NCI-H1092 treated with DMSO at 0.1 percent for 48 hours (cell line): ENCODE measurements at regions not wholly inside any gene's neighbourhood (a gene's known extent, or its start where the extent isn't known, plus 50 kb on each side); places are given as distances from the start of the nearest gene placed in this dataset.
"Not testable (repeated sequence)": the region's sequence is repeated elsewhere in the genome, so short reads cannot be mapped to it uniquely, and the experiment has no call there.

Experiments
- DNase-seq: peaks from one replicate; lab custom pipeline; 2025; lab: John Stamatoyannopoulos, UW

DNA sequence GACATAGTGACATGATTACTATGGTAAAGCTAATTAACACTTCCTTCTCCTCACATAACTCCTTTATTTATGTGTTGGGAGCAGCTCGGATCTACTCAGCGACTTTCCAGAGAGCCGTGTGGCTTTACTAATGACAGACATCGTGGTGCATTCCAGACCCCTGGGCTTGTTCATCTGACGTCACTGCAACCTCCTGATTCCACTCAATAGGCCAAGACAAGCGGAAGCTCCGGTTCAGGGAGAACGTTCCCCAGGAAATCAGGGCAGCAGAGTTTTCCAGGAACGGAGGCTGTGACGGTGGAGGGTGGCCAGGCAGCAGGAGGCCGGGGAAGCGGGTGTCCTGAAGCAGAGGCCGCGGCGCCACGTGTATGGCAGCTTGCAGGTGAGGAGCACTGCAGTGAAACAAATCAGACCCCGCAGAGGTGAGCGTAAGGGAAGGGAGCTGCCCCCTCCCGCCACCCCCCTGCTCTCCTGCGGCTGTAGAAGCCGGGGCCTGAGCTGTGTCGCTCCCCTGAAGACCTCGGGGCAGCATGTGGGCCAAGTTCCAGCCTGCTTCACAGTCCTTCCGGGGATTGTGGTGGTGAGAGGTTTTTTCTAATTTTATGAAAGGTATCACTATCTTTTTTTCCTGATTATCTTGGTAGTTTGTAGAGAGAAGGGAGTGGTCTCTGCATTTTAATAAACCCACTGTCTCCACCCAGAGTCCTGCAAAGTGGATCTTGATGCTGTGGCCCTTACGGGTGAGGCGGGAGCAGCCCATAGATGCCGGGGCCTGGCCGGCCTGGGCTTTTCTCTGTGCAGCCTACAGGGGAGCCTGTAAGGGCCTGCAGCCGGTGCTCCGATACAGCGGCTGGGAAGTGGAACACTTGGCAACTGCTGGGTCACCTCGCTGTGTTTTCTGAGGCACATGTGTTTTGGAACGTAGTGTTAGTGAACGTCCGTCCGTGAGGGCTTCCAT lies 220.4 kb upstream of the IRX4 start:
- no peak for DNase-seq

DNA sequence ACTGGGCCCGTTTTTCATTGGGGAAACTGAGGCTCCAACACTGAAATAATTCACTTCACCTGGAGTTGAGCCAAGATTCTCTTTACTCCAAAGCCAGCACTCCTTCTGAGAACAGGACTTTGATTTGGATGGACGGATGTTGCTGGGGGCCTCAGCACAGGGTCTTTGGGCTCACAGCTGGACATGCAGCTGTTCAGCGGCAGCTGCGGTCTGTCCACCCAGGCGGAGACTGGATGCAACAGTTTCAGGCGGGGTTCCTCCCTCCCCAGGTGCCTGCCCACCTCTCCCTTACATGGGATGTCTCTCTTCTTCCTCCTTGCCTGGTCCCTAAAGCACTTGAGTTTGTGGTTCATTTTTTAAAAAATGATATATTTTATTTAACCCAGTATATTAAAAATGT lies 219.0 kb upstream of the IRX4 start:
- DNase-seq = no peak

DNA sequence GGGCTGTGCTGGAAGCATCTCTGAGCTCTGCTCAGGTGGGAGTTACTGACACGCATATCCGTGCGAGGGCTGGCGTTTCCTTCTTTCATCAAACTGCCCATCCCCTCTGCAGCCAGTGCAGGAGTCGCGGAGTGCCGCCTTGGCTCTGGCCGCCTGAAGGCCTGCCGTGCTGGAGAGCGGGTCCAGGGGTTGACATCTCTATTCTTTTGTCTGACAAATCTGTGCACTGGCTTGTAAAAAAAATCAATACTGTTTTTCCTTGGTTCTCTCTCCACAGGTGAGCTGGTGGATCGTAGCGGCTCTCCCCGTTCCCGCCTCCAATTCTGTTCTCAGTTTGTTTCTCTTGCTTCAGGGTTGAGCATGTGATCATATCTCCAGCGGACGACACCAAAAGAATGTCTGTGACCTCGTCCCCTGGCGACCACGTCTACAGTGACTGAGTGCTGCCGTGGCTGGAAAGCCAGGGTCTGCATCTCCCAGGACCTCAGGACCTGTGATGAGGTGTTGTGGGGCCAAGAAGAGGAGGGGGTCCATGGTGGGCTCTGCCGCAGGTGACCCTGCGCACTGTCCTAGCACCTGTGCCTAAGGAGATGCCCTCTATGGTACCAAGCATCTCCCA lies 214.3 kb upstream of the IRX4 start:
- DNase-seq = no peak

DNA sequence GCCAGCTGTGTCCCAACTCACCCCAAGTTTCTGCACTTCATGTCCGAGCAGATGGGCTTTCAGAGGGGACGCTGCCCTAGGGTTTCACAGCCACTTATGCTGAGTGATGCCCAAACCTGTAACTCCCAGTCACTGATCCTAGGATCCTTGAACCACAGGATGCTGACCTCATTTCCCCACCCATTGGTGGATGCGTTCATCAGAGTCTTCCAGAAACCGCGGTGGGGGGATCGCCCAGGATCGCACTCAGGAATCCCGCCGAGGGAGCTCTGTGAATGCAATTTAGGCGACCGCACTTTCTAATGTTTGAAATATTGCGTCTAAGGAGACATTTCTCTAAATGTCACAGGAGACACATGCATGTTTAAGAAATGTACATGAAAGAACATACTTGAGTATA lies 212.3 kb upstream of the IRX4 start:
- DNase-seq = no peak

DNA sequence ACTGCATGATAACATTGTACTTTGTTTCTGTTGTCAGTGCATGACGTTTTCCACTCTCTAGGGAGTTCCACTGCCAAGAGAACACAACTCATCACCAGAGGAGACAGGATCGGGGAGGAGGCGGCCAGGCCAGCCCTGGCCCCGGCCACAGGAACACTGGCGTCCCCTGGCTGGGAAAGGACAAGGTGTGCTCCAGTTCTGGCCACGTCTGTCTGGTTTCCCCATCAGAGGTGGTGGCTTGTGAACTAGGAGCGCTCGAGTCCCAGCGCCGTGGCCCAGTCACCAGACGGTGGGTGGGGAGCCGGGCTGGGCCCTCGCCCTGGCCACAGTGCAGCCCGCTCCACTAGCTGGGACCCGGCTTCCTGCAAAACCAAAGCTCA lies 211.9 kb upstream of the IRX4 start:
- DNase-seq = no peak

DNA sequence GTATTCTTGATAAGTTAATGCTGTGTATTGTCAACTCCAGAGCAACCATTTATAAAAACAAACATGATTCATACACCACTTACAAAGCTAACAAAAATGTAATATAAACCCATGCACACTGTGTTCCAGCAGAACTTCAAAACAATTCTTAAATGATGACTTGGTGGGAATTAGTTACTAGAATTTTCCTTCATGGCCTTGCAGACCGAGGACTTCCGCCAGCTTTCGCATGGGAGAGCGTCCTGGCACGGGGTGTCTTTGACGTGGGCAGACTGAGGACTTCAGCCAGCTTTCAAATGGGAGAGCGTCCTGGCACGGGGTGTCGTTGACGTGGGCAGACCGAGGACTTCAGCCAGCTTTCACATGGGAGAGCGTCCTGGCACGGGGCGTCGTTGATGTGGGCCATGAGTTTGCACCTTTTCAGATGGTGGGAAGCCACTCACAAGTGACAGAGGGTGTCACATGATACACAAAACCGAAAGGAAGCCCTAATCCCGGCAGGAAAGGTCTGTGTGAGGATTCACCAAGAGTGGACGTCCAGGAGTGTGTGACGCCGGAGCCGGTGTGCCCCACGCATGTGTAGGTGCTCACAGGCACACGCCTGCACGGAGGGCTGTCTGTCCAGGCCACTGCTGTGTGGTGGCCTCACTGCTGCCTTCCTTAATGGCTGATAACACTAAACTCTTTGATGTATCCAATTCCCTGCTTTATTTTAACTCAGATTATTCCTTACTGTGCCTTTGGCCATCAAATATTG lies 211.3 kb upstream of the IRX4 start:
- DNase-seq = no peak

DNA sequence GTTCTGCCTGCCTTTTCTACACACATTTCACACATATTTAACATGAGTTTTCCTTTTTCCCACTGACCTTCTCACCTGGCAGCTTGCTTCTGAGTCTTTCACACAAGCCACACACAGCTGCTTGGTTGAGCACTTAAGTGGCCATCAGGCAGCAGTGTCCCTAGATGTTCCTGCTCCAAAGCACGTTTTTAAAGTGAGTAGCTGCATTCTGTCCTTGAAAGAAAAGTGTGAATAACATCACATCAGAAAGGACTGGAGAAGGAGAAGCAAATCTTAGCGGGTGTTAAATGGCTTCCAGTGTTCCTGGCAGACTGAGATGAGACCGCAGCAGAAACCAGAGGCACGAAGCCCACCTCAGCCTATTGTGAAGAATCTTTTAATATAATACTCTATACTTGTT lies 209.2 kb upstream of the IRX4 start:
- no peak for DNase-seq

DNA sequence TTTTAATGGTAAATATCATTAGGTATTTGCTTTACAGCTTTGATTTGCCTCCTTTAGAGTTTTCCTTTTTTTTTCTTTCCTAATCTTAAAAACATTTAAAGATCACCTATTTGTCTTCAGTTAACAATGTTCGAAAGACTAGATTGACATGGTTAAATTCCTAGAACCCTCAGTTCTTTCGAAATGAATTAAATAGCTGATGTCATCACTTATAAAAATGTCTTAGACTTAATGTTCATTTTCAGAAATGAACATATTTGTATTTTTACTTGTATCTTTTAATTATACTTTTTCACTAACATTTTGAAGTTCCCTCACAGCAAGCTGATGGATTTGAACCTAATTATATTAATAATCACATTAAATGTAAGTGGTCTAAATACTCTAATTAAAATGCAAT lies 205.3 kb upstream of the IRX4 start:
- no peak for DNase-seq

DNA sequence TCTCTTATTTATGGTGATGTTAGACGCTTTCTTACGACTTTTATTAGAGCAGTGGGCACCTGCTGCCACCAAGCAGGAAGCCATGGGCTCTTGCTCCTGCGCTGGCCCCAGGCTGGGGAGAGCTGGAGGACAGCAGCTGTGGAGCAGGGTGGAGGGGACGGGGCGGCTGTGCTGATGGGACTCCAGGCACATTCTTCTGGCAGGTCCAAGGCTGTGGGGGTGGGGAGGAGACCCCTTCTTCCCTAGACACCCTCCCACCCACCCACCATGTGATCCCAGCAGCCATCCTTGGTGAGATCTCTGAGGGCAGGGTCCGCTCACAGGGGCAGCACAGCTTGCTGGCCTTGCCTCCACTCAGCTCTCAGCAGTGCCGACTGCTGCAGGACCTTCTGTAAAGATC lies 192.6 kb upstream of the IRX4 start:
- DNase-seq = no peak

DNA sequence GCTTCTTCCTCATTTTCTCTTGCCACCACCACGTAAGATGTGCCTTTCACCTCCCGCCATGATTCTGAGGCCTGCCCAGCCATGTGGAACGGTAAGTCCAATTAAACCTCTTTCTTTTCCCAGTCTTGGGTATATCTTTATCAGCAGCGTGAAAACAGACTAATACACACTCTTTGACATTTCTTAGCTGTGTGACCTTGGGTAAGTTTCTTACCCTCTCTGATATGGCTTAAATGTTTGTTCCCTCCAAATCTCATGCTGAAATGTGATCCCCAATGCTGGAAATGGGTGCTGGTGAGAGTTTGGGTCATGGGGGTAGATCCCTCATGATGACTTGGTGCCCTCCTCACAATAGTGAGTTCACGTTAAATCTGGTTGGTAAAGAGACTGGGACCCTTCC lies 188.8 kb upstream of the IRX4 start:
- DNase-seq = no peak

DNA sequence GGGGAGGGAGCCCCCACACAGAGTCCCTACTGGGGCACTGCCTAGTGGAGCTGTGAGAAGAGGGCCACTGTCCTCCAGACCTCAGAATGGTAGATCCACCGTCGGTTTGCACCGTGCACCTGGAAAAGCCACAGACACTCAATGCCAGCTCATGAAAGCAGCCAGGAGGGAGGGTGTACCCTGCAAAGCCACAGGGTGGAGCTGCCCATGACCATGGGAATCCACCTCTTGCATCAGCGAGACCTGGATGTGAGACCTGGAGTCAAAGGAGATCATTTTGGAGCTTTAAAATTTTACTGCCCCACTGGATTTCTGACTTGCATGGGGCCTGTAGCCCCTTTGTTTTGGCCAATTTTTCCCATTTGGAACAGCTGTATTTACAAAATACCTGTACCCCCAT lies 188.1 kb upstream of the IRX4 start:
- DNase-seq = not testable (repeated sequence)

DNA sequence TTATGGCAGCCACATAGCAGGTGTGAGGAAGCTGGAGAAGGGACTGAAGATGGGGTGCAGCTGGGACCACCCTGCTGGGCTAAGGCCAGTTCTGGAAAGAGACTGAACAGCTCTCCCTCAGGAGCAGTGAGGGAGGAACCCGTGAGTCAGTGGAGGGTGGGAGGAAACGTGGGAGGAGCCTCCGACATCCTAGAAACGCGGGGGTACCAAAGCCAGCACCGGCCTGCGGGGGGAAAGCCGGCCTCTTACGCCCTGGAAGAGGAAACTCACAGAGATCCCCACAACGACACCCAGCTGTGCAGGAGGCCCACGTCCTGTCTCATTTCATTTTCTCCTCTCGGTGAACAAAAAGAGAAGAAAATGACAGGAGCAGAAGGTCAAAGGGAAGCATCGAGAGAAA lies 185.8 kb upstream of the IRX4 start:
- DNase-seq = no peak

DNA sequence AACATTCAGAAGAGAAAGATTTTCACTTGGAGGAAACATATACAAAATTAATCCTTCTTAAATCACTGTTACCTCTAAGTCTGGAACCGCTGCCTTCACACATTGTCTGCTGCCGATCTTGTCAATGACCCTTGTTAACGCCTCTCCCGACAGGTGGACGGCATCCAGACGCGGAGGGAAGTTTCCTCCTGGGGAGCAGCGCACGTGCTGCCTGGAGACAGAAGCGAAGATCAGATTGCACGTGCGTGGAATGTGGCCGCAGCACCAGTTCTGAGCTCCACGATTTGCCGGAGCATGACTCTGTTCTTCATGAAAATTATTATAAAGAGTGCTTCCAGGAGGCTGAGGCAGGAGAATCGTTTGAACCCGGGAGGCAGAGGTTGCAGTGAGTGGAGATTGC lies 183.6 kb upstream of the IRX4 start:
- DNase-seq = no peak

DNA sequence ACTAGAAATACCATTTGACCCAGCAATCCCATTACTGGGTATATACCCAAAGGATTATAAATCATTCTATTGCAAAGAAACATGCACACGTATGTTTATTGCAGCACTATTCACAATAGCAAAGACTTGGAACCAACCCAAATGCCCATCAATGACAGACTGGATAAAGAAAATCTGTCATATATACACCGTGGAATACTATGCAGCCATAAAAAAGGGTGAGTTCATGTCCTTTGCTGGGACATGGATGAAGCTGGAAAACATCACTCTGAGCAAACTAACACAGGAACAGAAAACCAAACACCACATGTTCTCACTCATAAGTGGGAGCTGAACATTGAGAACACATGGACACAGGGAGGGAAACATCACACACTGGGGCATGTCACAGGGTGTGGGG lies 180.7 kb upstream of the IRX4 start:
- DNase-seq = not testable (repeated sequence)

DNA sequence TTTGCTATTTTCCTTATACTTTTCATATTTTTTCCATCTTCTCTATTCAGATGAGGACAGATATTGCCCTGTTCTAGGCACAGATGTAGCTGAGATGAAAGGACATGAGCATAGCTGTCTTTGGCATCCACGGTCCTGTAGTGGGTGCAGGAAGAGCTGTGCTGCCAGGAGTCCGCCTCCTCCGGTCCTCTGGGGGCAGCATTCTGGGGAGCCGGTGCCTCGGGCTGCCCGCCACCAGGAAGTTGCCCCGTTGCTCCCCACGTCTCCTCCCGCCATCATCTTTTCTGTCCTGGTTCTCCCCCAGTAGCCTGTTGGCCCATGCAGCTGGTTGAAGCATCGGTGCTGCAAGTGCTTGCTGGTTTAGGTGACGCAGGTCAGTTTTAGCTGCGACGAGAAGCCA lies 170.0 kb upstream of the IRX4 start:
- no peak for DNase-seq

DNA sequence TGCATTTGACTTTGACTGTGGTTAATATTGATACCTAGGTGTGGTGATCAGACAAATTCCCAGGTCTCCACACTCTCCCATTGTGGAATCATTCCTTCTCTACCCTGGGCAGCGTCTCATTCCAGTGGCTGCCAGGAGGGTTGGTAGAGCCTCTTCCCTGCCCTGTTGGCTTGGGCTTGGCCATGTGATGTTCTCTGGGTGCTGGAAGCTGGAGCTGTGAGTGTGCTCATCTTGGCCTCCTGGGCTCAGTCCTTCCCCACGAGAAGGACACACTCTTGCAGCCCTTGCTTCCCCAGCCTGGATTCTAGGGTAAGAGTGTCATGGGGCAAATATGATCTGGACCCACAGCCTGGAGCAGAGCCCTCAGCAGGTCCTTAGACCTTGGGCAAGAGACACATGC lies 167.2 kb upstream of the IRX4 start:
- DNase-seq = no peak

DNA sequence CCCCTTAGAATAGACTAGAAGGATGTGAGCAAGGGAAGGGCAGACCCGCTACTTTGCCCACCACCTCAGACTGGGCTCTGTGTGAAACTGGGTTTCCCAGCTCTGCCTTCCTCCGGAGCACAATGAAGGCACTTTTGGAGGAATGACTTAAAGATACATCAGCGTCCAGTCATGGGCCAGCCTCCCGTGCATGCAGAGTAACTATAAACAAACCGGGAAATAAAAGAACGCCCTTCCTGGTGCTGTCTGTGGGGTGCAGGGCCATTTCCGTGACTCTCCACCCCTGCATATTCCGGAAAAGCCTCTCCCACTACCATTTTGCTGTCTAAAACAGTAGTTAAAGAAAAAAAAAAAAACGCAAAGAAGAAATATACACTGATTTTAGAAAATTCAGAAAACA lies 165.9 kb upstream of the IRX4 start:
- no peak for DNase-seq

DNA sequence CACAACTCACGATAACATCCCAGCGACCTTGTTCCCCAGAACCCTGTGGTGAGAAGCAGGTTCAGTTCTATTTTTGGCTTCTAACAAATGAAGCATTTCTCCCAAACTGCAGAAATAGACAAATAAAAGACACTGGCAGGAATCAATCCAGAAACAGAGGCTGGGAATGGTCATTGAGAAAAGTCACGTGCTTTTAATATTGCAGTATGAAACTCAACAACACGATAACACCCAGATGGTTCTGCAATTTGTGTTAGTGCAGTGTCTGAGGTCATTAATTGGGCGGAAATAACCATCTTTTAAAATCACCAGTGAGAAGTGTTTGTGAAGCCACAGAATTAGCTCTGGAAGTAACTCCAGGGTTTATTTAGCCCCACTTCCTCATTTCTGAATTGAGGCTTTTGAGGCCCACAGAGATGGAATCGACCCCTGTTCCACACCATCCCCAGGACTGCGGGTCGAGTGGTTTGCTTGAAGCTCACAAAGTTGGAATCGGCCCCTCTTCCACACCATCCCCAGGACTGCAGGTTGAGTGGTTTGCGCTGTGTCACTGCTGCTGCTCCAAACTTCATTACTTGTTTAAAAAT lies 164.7 kb upstream of the IRX4 start:
- DNase-seq = no peak

DNA sequence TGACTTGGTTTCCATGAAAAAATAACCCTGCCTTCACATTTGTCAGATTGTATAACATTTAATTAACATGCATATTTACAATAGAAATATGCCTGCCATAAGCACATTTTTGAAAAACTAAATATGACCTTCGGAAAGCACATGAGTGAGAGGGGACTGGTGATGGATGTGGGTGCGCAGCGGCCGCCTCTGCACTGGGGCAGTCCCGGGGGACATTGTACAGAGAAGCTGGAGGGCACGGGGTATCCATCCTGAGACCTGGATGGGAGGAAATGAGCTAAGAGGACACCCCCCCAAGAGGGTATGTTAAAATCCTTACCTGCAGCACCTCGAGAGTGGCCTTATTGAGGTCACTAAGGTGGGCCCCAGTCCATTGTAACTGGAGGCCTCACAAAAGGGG lies 161.3 kb upstream of the IRX4 start:
- DNase-seq = no peak

DNA sequence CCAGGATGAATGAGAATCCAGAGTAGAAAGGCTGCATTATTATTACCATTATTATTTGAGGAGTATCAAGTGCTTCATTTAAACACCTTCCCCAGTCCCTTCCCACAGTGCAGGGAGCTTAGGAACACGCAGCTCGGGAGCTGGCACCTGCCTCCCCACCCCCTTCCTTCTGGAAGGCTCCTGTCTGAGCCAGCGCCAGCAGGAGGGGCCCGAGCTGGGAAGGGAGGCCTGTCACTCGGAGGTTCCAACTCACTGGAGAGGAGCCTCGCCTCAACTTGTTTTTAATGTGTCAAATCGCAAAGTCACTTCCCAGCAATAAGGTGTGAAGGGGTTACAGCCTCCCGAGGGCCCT lies 156.4 kb upstream of the IRX4 start:
- no peak for DNase-seq

DNA sequence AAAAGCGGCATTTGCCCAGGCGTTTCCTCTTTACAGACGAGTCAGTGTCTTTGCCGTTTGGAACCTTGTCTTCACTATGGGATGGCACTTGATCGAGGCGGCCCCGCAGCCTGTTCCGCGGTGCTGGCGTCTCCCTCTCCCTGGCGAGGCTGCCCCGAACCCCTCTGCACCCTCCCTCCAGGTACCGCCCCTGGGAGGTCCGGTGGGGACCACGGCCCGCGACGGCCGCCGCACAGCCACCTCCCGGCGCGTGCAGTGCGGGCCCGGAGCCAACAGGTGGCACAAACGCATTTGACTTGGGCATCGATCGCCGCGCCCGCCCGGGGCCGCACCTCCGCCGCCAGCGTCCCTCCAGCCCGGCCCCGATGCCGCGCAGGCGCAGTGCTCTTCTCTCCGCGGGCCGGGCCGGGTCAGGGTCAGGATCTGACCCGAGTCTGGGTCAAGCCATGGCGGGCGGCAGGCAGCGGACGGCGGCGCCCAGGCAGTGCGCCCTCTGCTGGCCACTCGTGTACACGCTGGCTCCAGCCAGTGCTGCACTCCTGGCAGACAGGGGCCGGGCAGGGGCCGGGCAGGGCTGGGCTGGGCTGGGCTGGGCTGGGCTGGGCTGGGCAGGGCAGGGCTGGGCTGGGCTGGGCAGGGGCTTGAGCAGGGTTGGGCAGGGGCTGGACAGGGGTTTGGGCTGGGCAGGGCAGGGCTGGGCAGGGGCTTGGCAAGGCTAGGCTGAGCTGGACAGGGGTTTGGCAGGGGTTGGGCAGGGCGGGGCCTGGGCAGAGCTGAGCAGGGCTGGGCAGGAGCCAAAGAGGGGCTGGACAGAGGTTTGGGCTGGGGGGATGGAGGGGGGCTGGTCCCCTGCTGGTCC lies 155.8 kb upstream of the IRX4 start:
- DNase-seq = peak; percentile 63

DNA sequence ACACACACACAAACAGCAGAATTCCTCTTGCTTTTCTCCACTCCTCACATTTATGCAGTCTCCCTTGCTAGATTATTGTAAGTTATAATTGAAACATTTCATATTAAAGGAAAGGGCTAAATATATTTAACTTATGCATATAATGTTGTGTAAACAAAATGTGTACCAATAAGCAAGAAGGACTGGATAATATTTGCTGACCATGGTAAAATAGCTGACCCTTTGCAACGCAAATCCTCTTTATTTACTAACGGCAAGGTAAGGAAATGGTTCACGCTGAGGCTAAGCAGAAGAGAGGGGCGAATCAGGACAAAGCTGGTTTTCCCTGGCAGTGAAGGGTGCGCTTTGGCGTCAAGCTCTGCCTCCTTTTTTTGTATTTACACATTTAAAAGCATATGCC lies 154.2 kb upstream of the IRX4 start:
- DNase-seq = no peak
